ENCODE measurements at regions not wholly inside any gene's neighbourhood (a gene's known extent, or its start where the extent isn't known, plus 50 kb on each side); places are given as distances from the start of the nearest gene placed in this dataset.

DNA sequence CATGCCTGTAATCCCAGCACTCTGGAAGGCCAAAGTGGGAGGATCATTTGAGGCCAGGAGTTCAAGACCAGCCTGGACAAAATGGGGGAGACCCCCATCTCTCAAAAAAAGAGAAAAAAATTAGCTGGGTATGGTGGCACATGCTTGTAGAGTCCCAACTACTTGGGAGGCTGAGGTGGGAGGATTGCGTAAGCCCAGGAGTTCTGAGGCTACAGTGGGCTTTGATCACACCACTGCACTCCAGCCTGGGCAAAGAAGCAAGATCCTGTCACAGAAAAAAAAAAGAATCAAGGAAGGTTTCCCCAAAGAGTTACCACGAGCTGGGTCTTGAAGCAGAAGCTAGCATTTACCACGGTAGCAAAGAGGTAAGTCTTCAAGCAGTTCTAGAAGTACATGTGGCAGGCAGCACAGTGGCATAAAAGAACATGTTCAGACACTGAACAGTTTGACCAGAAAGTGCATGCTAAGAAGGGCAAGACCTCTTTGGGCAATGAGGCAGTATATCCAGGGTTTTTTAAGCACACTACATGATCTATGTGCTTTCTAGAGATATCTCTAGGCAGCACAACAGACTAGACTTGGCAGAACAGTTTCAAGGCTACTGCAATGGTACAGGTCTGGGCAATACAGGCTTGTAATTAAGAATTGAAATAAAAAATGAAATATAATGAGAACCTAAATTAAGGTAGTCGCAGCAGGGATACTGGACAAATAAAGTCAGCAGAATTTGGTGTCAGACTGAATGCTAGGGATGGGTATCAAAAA, 418.5 kb downstream of the SHQ1 start:
- H3K4me1 ChIP-seq (replicated peaks; ENCODE audit: insufficient read depth): no peaks in the 10 kb centered on the region; the same call in 1 of the 2 replicates
- H4K20me1 ChIP-seq (ENCODE audit: insufficient read depth): peaks cover 18% of the 10 kb centered on the region; the same call in 1 of the 2 replicates
- no peaks in the 10 kb centered on the region for H3K27me3 ChIP-seq (ENCODE audit: insufficient read depth, low read depth)
- ChIA-PET CTCF (no interaction called here), POLR2A (ENCODE audit: unreplicated experiment) (no interaction called here)
- BruUV-seq (replicated peaks): no TSS peak
- intact Hi-C loops (cut with micrococcal nuclease; ENCODE audit: unreplicated experiment): no loop called here
- H3K4me3 ChIP-seq: no peak overlapping the region
- no peak for TF ChIP-seq EZH2 (IDR thresholded peaks at IDR 0.05; ENCODE audit: low read depth)
- TF ChIP-seq, protein P1, sequence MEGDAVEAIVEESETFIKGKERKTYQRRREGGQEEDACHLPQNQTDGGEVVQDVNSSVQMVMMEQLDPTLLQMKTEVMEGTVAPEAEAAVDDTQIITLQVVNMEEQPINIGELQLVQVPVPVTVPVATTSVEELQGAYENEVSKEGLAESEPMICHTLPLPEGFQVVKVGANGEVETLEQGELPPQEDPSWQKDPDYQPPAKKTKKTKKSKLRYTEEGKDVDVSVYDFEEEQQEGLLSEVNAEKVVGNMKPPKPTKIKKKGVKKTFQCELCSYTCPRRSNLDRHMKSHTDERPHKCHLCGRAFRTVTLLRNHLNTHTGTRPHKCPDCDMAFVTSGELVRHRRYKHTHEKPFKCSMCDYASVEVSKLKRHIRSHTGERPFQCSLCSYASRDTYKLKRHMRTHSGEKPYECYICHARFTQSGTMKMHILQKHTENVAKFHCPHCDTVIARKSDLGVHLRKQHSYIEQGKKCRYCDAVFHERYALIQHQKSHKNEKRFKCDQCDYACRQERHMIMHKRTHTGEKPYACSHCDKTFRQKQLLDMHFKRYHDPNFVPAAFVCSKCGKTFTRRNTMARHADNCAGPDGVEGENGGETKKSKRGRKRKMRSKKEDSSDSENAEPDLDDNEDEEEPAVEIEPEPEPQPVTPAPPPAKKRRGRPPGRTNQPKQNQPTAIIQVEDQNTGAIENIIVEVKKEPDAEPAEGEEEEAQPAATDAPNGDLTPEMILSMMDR (conservative IDR thresholded peaks at IDR 0.05): no peak
- no peak for DNase-seq
- no peak overlapping the region for H3K4me2 ChIP-seq
- H3K9me3 ChIP-seq (ENCODE audit: insufficient read depth, low read depth): no peaks in the 10 kb centered on the region
- H2AFZ ChIP-seq: no peak overlapping the region
- no peak overlapping the region for H3K27ac ChIP-seq
- no peaks in the 10 kb centered on the region for H3K9me2 ChIP-seq (ENCODE audit: insufficient read depth)
- peaks cover 88% of the 10 kb centered on the region for H3K79me2 ChIP-seq (ENCODE audit: low read depth)
- H3K36me3 ChIP-seq (ENCODE audit: low read depth): no peaks in the 10 kb centered on the region
- no peaks in the 10 kb centered on the region for H3F3A ChIP-seq (ENCODE audit: insufficient read depth, low read depth)

DNA sequence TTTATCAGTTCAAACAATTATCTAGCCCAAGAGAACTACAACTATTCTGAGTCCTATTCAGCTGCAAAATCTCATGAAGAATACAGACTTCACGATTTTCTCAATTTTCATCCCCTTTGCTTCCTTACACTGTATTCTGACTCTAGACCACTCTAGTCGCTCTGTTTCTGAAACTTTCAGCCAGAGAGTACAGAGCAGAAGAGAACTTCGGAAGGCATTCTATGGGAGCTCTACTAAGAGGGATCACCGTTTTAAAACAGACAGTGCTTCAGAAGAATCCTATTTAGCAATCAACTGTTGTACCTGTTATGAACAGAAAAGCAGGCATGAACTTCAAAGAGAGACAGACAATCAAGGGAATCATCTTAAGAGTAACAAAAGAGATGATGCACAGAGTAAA, 419.4 kb downstream of the SHQ1 start:
- CTCF ChIA-PET: no interaction called here
- no peak for TF ChIP-seq EZH2 (IDR thresholded peaks at IDR 0.05; ENCODE audit: low read depth)
- TF ChIP-seq, protein P1 (conservative IDR thresholded peaks at IDR 0.05): no peak
- H3F3A ChIP-seq (ENCODE audit: insufficient read depth, low read depth): no peaks in the 10 kb centered on the region
- no peak overlapping the region for H3K4me2 ChIP-seq
- POLR2A ChIA-PET (ENCODE audit: unreplicated experiment): no interaction called here
- H3K4me1 ChIP-seq (replicated peaks; ENCODE audit: insufficient read depth): no peaks in the 10 kb centered on the region; the same call in 1 of the 2 replicates
- H3K4me3 ChIP-seq: no peak overlapping the region
- no TSS peak for BruUV-seq (replicated peaks)
- peaks cover 13% of the 10 kb centered on the region; the same call in 1 of the 2 replicates for H4K20me1 ChIP-seq (ENCODE audit: insufficient read depth)
- no peaks in the 10 kb centered on the region for H3K27me3 ChIP-seq (ENCODE audit: insufficient read depth, low read depth)
- H3K79me2 ChIP-seq (ENCODE audit: low read depth): peaks cover 88% of the 10 kb centered on the region
- no peaks in the 10 kb centered on the region for H3K9me3 ChIP-seq (ENCODE audit: insufficient read depth, low read depth)
- H3K9me2 ChIP-seq (ENCODE audit: insufficient read depth): no peaks in the 10 kb centered on the region
- H3K27ac ChIP-seq: no peak overlapping the region
- no peaks in the 10 kb centered on the region for H3K36me3 ChIP-seq (ENCODE audit: low read depth)
- no peak overlapping the region for H2AFZ ChIP-seq
- no peak for DNase-seq
- intact Hi-C loops (cut with micrococcal nuclease; ENCODE audit: unreplicated experiment): no loop called here

DNA sequence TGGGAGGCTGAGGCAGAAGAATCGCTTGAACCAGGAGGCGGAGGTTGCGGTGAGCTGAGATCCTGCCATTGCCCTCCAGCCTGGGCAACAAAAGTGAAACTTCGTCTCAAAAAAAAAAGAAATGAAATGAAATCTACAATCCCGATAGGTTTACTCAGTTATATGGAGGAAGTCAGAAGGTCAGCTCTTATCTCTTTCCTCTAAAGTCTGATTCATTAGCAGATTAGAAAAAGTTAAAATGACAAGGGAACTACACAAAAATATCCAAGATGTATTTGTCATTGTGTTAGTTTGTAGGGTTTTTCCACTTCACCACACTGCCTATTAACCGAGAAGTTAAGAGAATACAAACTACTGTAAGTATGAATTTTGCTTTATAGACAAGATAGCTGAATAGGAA, 420.6 kb downstream of the SHQ1 start:
- ChIA-PET CTCF (no interaction called here), POLR2A (ENCODE audit: unreplicated experiment) (no interaction called here)
- H3K9me3 ChIP-seq (ENCODE audit: insufficient read depth, low read depth): no peaks in the 10 kb centered on the region
- no peak overlapping the region for H3K27ac ChIP-seq
- H4K20me1 ChIP-seq (ENCODE audit: insufficient read depth): peaks cover 13% of the 10 kb centered on the region; the same call in 1 of the 2 replicates
- peaks cover 88% of the 10 kb centered on the region for H3K79me2 ChIP-seq (ENCODE audit: low read depth)
- H2AFZ ChIP-seq: no peak overlapping the region
- no peaks in the 10 kb centered on the region for H3F3A ChIP-seq (ENCODE audit: insufficient read depth, low read depth)
- H3K4me1 ChIP-seq (replicated peaks; ENCODE audit: insufficient read depth): no peaks in the 10 kb centered on the region; the same call in 1 of the 2 replicates
- TF ChIP-seq, protein P1 (conservative IDR thresholded peaks at IDR 0.05): no peak
- TF ChIP-seq EZH2 (IDR thresholded peaks at IDR 0.05; ENCODE audit: low read depth): no peak
- no peaks in the 10 kb centered on the region for H3K27me3 ChIP-seq (ENCODE audit: insufficient read depth, low read depth)
- H3K4me3 ChIP-seq: no peak overlapping the region
- intact Hi-C loops (cut with micrococcal nuclease; ENCODE audit: unreplicated experiment): no loop called here
- BruUV-seq (replicated peaks): no TSS peak
- DNase-seq: no peak
- H3K9me2 ChIP-seq (ENCODE audit: insufficient read depth): no peaks in the 10 kb centered on the region
- H3K36me3 ChIP-seq (ENCODE audit: low read depth): no peaks in the 10 kb centered on the region
- H3K4me2 ChIP-seq: no peak overlapping the region
